ENCODE measurements at regions not wholly inside any gene's neighbourhood (a gene's known extent, or its start where the extent isn't known, plus 50 kb on each side); places are given as distances from the start of the nearest gene placed in this dataset.

- TF ChIP-seq CTCF (conservative IDR thresholded peaks at IDR 0.05; ENCODE audit: low read depth, low read length): no peak
- no peak for DNase-seq (ENCODE audit: low read depth)
- no peak overlapping the region for H3K4me3 ChIP-seq (ENCODE audit: low read depth, low read length)
These were observed 470.2 kb upstream of the PROK2 start for GRCh38 chr3:72255191-72255590.

GRCh38 chr3:72254483-72254882 lies 469.5 kb upstream of the PROK2 start:
- no peak overlapping the region for H3K4me3 ChIP-seq (ENCODE audit: low read depth, low read length)
- no peak for DNase-seq (ENCODE audit: low read depth)
- TF ChIP-seq CTCF (conservative IDR thresholded peaks at IDR 0.05; ENCODE audit: low read depth, low read length): no peak

DNA sequence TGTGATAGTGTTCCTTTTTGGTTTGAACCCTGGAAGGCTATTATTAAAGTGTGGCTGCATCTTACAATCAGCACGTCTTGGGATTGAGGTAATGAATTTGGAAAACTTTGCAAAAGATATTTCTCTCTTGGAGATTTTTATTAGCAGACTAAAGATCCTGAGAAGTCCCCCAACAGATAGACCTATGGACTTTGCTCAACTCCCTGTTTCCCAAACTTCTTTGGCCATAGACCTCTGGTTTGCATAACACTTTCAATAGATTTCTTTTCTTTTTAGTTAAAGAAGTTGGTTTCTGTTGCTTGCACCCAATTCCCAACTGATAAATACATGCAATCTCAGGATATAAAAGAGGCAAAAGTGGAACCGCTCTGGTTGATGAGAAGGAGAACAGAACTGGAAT lies 465.8 kb upstream of the PROK2 start:
- TF ChIP-seq CTCF (conservative IDR thresholded peaks at IDR 0.05; ENCODE audit: low read depth, low read length): no peak
- DNase-seq (ENCODE audit: low read depth): no peak
- H3K4me3 ChIP-seq (ENCODE audit: low read depth, low read length): no peak overlapping the region

DNA sequence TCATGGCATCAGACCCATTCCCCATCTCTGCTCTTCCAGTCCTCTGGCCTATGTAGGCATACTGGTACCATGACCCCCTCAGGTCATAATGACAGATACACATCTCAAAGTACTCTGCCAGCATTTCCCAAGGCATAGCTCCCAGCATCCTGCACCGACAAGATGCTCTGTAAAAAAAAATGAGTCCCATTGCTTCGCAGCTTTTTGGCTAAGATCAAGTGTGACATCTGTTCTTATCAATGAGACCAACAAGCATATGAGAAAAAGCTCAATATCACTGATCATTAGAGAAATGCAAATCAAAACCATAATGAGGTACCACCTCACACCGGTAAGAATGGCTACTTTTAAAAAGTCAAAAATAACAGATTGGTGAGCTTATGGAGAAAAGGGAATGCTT lies 463.9 kb upstream of the PROK2 start:
- no peak for DNase-seq (ENCODE audit: low read depth)
- no peak overlapping the region for H3K4me3 ChIP-seq (ENCODE audit: low read depth, low read length)
- TF ChIP-seq CTCF (conservative IDR thresholded peaks at IDR 0.05; ENCODE audit: low read depth, low read length): no peak

DNA sequence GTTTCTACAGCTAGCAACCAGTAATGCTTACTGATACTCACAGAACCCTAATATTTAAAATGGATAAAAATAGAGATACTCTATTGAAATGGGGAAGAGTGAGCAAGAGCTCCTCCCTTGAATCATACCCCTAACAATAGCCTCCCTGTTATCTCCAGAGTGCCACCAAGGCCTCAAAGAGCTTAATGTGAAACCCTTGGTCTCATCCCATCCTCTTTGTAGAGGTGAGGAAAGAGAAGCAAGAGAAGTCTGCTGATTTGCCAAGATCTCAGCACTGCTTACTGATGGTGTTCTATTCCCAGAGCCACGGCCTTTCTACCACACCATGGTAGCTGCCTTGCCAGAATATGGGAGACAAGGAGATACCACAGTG lies 463.4 kb upstream of the PROK2 start:
- H3K4me3 ChIP-seq (ENCODE audit: low read depth, low read length): no peak overlapping the region
- no peak for TF ChIP-seq CTCF (conservative IDR thresholded peaks at IDR 0.05; ENCODE audit: low read depth, low read length)
- DNase-seq (ENCODE audit: low read depth): no peak

- no peak overlapping the region for H3K4me3 ChIP-seq (ENCODE audit: low read depth, low read length)
- DNase-seq (ENCODE audit: low read depth): no peak
These were observed 462.9 kb upstream of the PROK2 start for GRCh38 chr3:72247645-72248388.

More at GRCh38 chr3:72247645-72248388, 462.9 kb upstream of the PROK2 start:
- TF ChIP-seq CTCF (conservative IDR thresholded peaks at IDR 0.05; ENCODE audit: low read depth, low read length): no peak
